ENCODE measurements at regions not wholly inside any gene's neighbourhood (a gene's known extent, or its start where the extent isn't known, plus 50 kb on each side); places are given as distances from the start of the nearest gene placed in this dataset.

GRCh38 chr2:43129676-43130547, 96.5 kb downstream of the ZFP36L2 start:
- DNase-seq = peak in 12 of 56 donors; percentile 12 to 47 (median 29)

GRCh38 chr2:43128559-43128955, 97.8 kb downstream of the ZFP36L2 start:
- DNase-seq = no peak

- DNase-seq = no peak
These were observed 98.4 kb downstream of the ZFP36L2 start for GRCh38 chr2:43127941-43128558.

- peak in 5 of 56 donors; percentile 10 to 36 (median 26) for DNase-seq
These were observed 99.0 kb downstream of the ZFP36L2 start for GRCh38 chr2:43127208-43127940.

GRCh38 chr2:43126817-43127207, 99.6 kb downstream of the ZFP36L2 start:
- DNase-seq = no peak

GRCh38 chr2:43125090-43125998, 101.1 kb downstream of the ZFP36L2 start:
- no peak for DNase-seq

- no peak for DNase-seq
These were observed 101.7 kb downstream of the ZFP36L2 start for GRCh38 chr2:43124687-43125057.

- DNase-seq = no peak
These were observed 102.3 kb downstream of the ZFP36L2 start for GRCh38 chr2:43123981-43124686.

- no peak for DNase-seq
These were observed 102.9 kb downstream of the ZFP36L2 start for GRCh38 chr2:43123486-43123885.

GRCh38 chr2:43123028-43123427, 103.4 kb downstream of the ZFP36L2 start:
- peak in 1 of 56 donors; percentile 19 for DNase-seq

GRCh38 chr2:43121580-43122314, 104.7 kb downstream of the ZFP36L2 start:
- no peak for DNase-seq

- DNase-seq = no peak
These were observed 107.1 kb downstream of the ZFP36L2 start for GRCh38 chr2:43119303-43119702.

GRCh38 chr2:43117521-43118143, 108.8 kb downstream of the ZFP36L2 start:
- no peak for DNase-seq

- DNase-seq = no peak
These were observed 109.4 kb downstream of the ZFP36L2 start for GRCh38 chr2:43116988-43117387.

GRCh38 chr2:43115881-43116280, 110.5 kb downstream of the ZFP36L2 start:
- no peak for DNase-seq

GRCh38 chr2:43114210-43114609, 112.2 kb downstream of the ZFP36L2 start:
- no peak for DNase-seq

GRCh38 chr2:43111788-43112554, 114.4 kb downstream of the ZFP36L2 start:
- DNase-seq = no peak

- DNase-seq = peak in 1 of 56 donors; percentile 25
These were observed 115.9 kb downstream of the ZFP36L2 start for GRCh38 chr2:43110442-43110871.

Measured in nucleus accumbens (tissue), 56 donors.